GM12891 (cell line): ENCODE measurements at regions not wholly inside any gene's neighbourhood (a gene's known extent, or its start where the extent isn't known, plus 50 kb on each side); places are given as distances from the start of the nearest gene placed in this dataset.
"Not testable (repeated sequence)": the region's sequence is repeated elsewhere in the genome, so short reads cannot be mapped to it uniquely, and the experiment has no call there.

ENCODE experiments used
- DNase-seq: peaks from one replicate; pipeline ENCODE4 v3.0.0; 2011; ENCODE audit warnings: low spot score; ENCODE audit not compliant: insufficient read length
- FAIRE-seq: peaks from 2 replicates; lab custom pipeline; 2011; peaks lifted over from hg19 to GRCh38; lab: Jason Lieb, UNC
- PAX5 ChIP-seq: IDR thresholded peaks from 2 replicates; pipeline ENCODE4 v1.6.1; 2011; ENCODE audit warnings: low read length, moderate library complexity, mild to moderate bottlenecking; ENCODE audit not compliant: insufficient read depth, severe bottlenecking
- POLR2A ChIP-seq: IDR thresholded peaks from 2 replicates; pipeline ENCODE4 v1.6.1; 2011; ENCODE audit warnings: low read depth, low read length, control low read depth
- POLR2AphosphoS5 ChIP-seq: IDR thresholded peaks from 2 replicates; pipeline ENCODE4 v1.6.1; 2011; ENCODE audit warnings: low read depth, low read length, control low read depth
- POU2F2 ChIP-seq: IDR thresholded peaks from 2 replicates; pipeline ENCODE4 v1.6.1; 2011; ENCODE audit warnings: low read depth, mild to moderate bottlenecking, control low read depth, low read length, moderate library complexity
- SPI1 ChIP-seq: IDR thresholded peaks from 2 replicates; pipeline ENCODE4 v1.6.1; 2011; ENCODE audit warnings: low read depth, low read length, control low read depth
- TAF1 ChIP-seq: IDR thresholded peaks from 2 replicates; pipeline ENCODE4 v1.6.1; 2011; ENCODE audit warnings: low read depth, low read length, control low read depth

GRCh38 chr6:21282360-21282759, 311.2 kb upstream of the SOX4 start:
- not testable (repeated sequence) for FAIRE-seq, DNase-seq

DNA sequence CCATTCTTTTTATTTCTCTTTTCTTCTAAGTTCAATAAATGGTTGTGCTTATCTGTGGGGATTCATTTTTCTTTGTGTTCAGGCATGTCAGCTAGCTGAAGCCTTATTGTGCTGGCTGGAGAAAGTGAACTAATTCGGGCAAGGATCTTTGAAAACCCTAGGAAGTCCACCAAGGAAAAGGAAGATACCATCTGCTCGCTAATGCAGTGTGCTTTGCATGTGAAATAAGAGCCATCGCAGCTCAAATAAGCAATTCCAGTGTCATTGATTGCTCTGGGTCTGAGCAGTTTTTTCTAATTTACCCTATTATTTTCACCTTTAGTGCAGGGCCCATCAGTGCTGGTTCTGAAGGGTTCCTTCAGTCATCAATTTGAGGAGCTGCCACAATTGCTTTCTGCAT, 309.4 kb upstream of the SOX4 start:
- TF ChIP-seq SPI1, result no peak
- no peak for TF ChIP-seq POLR2AphosphoS5
- TF ChIP-seq POU2F2, result no peak
- no peak for FAIRE-seq
- DNase-seq, result no peak

DNA sequence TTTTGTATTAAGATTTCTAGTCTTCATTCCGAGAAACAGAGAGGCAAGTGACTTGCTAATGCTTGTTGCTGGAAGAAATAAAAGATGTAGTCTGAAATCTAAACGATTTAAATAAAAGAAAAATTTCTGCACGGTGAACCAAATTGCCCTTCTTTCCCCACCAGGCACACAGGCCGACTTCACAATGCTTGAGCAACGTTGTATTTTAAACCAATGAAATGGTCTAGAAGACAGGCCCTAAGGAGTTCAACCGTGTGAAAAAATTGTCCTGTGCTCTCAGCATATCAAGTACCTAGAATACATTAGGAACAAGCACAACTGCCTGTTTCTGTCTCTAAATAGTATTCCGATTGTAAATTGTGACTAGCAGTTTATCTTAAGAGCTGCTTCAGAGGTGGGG, 308.8 kb upstream of the SOX4 start:
- DNase-seq, result no peak
- TF ChIP-seq POLR2A (no peak), POLR2AphosphoS5 (no peak), PAX5 (no peak), SPI1 (no peak), TAF1 (no peak), POU2F2 (no peak)

DNA sequence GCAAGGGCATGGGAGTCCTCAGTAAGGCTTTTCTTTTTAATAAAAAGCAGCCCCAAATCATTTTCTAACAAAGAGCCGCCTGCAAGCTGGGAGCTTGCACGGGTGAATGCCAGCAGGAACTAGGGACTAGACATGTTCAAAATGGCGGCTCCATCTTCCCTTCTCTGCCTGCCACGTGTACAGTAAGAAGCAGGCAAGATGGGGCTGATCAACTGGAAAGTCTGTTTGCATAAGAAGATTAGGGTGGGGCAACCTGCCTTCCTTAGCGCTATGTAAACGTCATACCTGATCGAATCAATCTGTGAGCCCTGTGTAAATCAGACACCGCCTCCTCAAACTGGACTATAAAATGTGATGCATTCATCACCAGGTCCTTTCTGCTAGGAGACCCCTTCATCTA, 299.4 kb upstream of the SOX4 start:
- no peak for DNase-seq
- no peak for FAIRE-seq
- TF ChIP-seq POLR2A (no peak), TAF1 (no peak), POLR2AphosphoS5 (no peak), PAX5 (no peak), POU2F2 (no peak), SPI1 (no peak)

More for the DNA sequence above, 308.8 kb upstream of the SOX4 start:
- FAIRE-seq, result no peak

DNA sequence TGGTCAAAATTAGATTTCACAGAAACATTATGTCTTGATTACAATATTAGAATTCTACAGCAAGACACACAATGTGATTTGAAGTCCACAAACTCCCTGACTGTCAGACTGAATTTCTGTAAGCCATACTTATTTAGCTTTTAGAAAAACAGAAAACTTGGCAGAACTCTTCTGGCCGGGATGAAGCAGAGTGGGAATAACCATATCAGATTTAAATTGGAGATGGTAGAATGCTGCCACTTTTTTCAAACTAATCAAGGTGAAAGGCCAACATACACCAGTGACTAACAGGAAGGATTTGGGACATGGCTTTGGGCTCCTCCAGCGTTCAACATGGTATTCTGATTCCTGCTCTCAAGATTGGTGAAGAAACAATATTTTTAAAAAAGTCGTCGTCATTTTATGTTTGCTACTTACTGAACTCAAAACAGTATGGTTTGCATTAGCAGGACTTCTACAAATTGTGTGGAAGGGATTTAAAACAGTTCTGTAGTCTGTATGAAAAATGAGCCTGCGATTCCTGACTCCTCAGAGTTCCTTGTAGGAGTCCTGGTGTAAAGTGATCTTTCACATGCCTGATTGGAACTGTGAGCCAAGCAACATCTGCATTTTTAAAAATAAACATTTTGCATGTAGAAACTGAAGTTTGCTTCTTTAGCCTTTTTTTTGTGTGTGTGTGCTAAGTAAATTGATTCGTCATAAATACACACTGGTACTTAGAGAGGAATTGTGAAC, 297.9 kb upstream of the SOX4 start:
- DNase-seq (no peak), FAIRE-seq (no peak)
- TF ChIP-seq TAF1 (no peak), POU2F2 (no peak), SPI1 (no peak), POLR2A (no peak), PAX5 (no peak), POLR2AphosphoS5 (no peak)

DNA sequence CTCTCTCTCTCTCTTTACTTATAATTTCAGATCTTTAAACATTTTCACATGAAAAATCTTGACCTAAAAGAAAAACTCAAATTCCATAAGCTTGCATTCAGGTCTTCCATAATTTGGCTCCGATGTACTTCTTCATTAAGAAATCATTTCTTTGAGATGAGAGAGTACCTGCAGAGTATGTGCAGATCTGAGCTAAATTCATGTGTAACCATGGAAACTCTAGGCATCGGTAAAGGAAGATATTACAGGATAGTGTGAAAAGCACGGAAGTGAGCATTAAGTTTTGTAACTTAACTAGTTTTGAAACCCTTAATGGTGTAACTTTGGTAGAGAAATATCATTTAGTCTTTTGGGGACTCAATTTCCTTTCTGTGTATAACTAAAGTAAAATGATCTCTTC, 295.9 kb upstream of the SOX4 start:
- FAIRE-seq (no peak), DNase-seq (no peak)
- TF ChIP-seq POLR2A (no peak), PAX5 (no peak), POU2F2 (no peak), SPI1 (no peak), POLR2AphosphoS5 (no peak)

- no peak for DNase-seq
- TF ChIP-seq PAX5 (no peak), SPI1 (no peak), POLR2AphosphoS5 (no peak), POLR2A (no peak), TAF1 (no peak), POU2F2 (no peak)
- no peak for FAIRE-seq
These were observed 294.3 kb upstream of the SOX4 start for GRCh38 chr6:21299216-21299615.

DNA sequence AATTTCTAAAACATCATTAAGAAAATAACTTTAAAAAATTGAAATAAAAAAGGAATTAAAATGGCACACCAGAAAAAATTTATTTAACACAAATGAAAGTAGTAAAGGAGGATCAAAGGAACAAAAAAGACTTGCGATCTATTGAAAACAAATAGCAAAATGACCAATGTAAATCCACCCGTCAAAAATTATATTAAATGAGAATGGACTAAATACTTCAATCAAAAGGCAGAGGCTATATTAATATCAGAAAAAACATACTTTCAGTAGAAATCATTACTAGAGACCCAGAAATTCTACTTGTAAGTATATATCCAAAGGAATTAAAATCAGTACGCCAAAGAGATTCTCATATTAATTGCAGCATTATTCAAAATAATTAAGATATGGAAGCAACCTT, 293.1 kb upstream of the SOX4 start:
- TF ChIP-seq TAF1 (no peak), POU2F2 (no peak), PAX5 (no peak), SPI1 (no peak), POLR2A (no peak), POLR2AphosphoS5 (no peak)
- no peak for FAIRE-seq
- DNase-seq, result no peak

- no peak for DNase-seq
- TF ChIP-seq SPI1 (no peak), PAX5 (no peak), TAF1 (no peak), POLR2AphosphoS5 (no peak)
- no peak for FAIRE-seq
These were observed 287.6 kb upstream of the SOX4 start for GRCh38 chr6:21305893-21306332.

DNA sequence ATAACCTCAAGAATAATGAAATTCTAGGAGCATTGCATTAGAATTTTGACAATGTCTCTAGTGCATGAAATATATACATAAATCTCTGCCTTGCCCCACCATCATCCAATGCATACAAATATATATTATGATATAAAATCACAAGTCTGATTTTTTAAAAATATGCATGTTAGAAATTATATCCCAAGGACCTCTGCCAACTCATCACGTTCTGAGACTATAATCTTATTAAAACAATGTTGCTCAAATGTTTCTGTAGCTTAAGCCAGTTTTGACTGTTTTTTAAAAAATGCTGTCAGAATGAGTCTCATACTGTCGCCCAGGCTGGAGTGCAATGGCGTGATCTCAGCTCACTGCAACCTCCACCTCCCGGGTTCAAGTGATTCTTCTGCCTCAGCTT, 287.0 kb upstream of the SOX4 start:
- no peak for DNase-seq
- FAIRE-seq, result no peak
- TF ChIP-seq POLR2A (no peak), TAF1 (no peak), POLR2AphosphoS5 (no peak), SPI1 (no peak), POU2F2 (no peak), PAX5 (no peak)

DNA sequence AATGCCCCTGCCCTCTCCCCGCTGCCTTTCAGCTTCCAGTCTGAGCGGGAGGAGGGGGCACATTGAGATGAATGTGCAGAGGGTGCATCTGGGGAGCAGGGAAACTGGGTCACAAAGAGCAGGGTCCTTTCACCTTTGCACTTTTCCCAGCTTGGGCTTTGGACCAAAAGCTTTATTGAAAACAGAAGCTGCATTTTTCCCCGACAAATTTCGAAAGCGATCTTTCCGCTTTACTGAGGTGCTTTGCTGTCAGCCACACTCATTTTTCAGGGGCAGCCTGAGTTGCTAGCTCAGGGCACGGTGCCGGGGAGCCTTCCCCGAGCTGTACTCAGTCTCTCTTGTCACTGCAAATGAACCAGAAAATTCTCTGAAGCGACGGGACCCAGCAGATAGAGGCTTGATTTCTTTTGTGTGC, 283.7 kb upstream of the SOX4 start:
- FAIRE-seq (no peak), DNase-seq (no peak)
- TF ChIP-seq POU2F2 (no peak), POLR2AphosphoS5 (no peak), PAX5 (no peak), TAF1 (no peak), POLR2A (no peak), SPI1 (no peak)
